ENCODE measurements at regions not wholly inside any gene's neighbourhood (a gene's known extent, or its start where the extent isn't known, plus 50 kb on each side); places are given as distances from the start of the nearest gene placed in this dataset.

GRCh38 chr22:48692734-48693376 is 1134.8 kb downstream of the BRD1 start:
- DNase-seq = no peak
- WGBS, 5 donors = 72 to 84% (median 78%) methylated on average over 22 to 31 of the region's 31 CpGs
- intact Hi-C loops (cut with DNase I; ENCODE audit: low total_unique reads) = no loop called here

GRCh38 chr22:48691431-48691851 is 1136.2 kb downstream of the BRD1 start:
- no peaks in the 10 kb centered on the region for H3K36me3 ChIP-seq
- 85 to 92% (median 90%) methylated on average over 18 to 21 of the region's 21 CpGs for WGBS, 5 donors
- H3K27ac ChIP-seq = no peak overlapping the region
- no peaks in the 10 kb centered on the region for H3K9me3 ChIP-seq
- DNase-seq = no peak
- intact Hi-C loops (cut with DNase I; ENCODE audit: low total_unique reads) = no loop called here
- TF ChIP-seq CTCF (IDR thresholded peaks at IDR 0.05) (no peak), POLR2A (IDR thresholded peaks at IDR 0.05) (no peak), POLR2AphosphoS5 (IDR thresholded peaks at IDR 0.05) (no peak), EP300 (IDR thresholded peaks at IDR 0.05) (no peak)
- no peak overlapping the region for H3K4me3 ChIP-seq
- H3K4me1 ChIP-seq = no peaks in the 10 kb centered on the region
- H3K27me3 ChIP-seq = peaks cover 0 to 9% (median 0%) of the 10 kb centered on the region in 3 donors

More at GRCh38 chr22:48692734-48693376, 1134.8 kb downstream of the BRD1 start:
- Histone ChIP-seq H3K27me3 (peaks cover 0 to 9% (median 0%) of the 10 kb centered on the region in 3 donors), H3K36me3 (no peaks in the 10 kb centered on the region), H3K27ac (no peak overlapping the region), H3K9me3 (no peaks in the 10 kb centered on the region), H3K4me3 (no peak overlapping the region), H3K4me1 (no peaks in the 10 kb centered on the region)
- TF ChIP-seq EP300 (IDR thresholded peaks at IDR 0.05) (no peak), POLR2A (IDR thresholded peaks at IDR 0.05) (no peak), CTCF (IDR thresholded peaks at IDR 0.05) (no peak), POLR2AphosphoS5 (IDR thresholded peaks at IDR 0.05) (no peak)

- DNase-seq = no peak
- Histone ChIP-seq H3K9me3 (no peaks in the 10 kb centered on the region), H3K4me3 (no peak overlapping the region), H3K36me3 (no peaks in the 10 kb centered on the region), H3K27ac (no peak overlapping the region), H3K27me3 (peaks cover 0 to 9% (median 0%) of the 10 kb centered on the region in 3 donors), H3K4me1 (no peaks in the 10 kb centered on the region)
- TF ChIP-seq CTCF (IDR thresholded peaks at IDR 0.05) (no peak), EP300 (IDR thresholded peaks at IDR 0.05) (no peak), POLR2A (IDR thresholded peaks at IDR 0.05) (no peak), POLR2AphosphoS5 (IDR thresholded peaks at IDR 0.05) (no peak)
- intact Hi-C loops (cut with DNase I; ENCODE audit: low total_unique reads) = no loop called here
- WGBS, 5 donors = 56 to 85% (median 69%) methylated on average over 6 to 24 of the region's 24 CpGs
Observed at GRCh38 chr22:48690583-48691317, 1136.9 kb downstream of the BRD1 start.

- no peak for DNase-seq
- H3K9me3 ChIP-seq = no peaks in the 10 kb centered on the region
- peaks cover 0 to 2% (median 0%) of the 10 kb centered on the region in 3 donors for H3K27me3 ChIP-seq
- 81 to 91% (median 88%) methylated on average over 10 to 18 of the region's 18 CpGs for WGBS, 5 donors
- H3K4me3 ChIP-seq = no peak overlapping the region
- H3K4me1 ChIP-seq = no peaks in the 10 kb centered on the region
- H3K36me3 ChIP-seq = no peaks in the 10 kb centered on the region
- no peak overlapping the region for H3K27ac ChIP-seq
- TF ChIP-seq CTCF (IDR thresholded peaks at IDR 0.05) (no peak), POLR2AphosphoS5 (IDR thresholded peaks at IDR 0.05) (no peak), EP300 (IDR thresholded peaks at IDR 0.05) (no peak)
- intact Hi-C loops (cut with DNase I; ENCODE audit: low total_unique reads) = no loop called here
Observed at GRCh38 chr22:48689206-48689605, 1138.5 kb downstream of the BRD1 start.
